Mesodermal cell (in vitro differentiated cells): ENCODE measurements at regions not wholly inside any gene's neighbourhood (a gene's known extent, or its start where the extent isn't known, plus 50 kb on each side); places are given as distances from the start of the nearest gene placed in this dataset.
"Not testable (repeated sequence)": the region's sequence is repeated elsewhere in the genome, so short reads cannot be mapped to it uniquely, and the experiment has no call there.

Experiments used
- H3K27ac ChIP-seq: 2 replicates; pipeline ENCODE4 v1.7.0; 2013; ENCODE audit warnings: mild to moderate bottlenecking, low read depth, low read length, moderate library complexity; ENCODE audit not compliant: severe bottlenecking
- H3K36me3 ChIP-seq: 2 replicates; pipeline ENCODE4 v1.7.1; 2013; ENCODE audit warnings: mild to moderate bottlenecking, low read length, moderate library complexity; ENCODE audit not compliant: control insufficient read depth, insufficient read depth
- H3K4me1 ChIP-seq: one replicate; pipeline ENCODE4 v1.7.1; 2013; ENCODE audit warnings: mild to moderate bottlenecking, low read length; ENCODE audit not compliant: insufficient read depth, control insufficient read depth, poor library complexity, severe bottlenecking
- H3K4me3 ChIP-seq: 2 replicates; pipeline ENCODE4 v1.7.0; 2013; ENCODE audit warnings: low read length, control low read depth, mild to moderate bottlenecking; ENCODE audit not compliant: insufficient read depth, poor library complexity, severe bottlenecking; ENCODE audit errors: extremely low read depth
- H3K9me3 ChIP-seq: 2 replicates; pipeline ENCODE4 v1.7.1; 2013; ENCODE audit warnings: mild to moderate bottlenecking, low read length, moderate library complexity; ENCODE audit not compliant: control insufficient read depth
- WGBS, 2 experiments: methylation state at CpG; one replicate each; pipeline ENCODE4 v1.1.5; 2013; ENCODE audit warnings: missing lambda C conversion rate in 2 of 2; ENCODE audit not compliant: insufficient coverage in 2 of 2; 5-methylcytosine and 5-hydroxymethylcytosine counted together

GRCh38 chr5:174807471-174807870, 83.1 kb downstream of the MSX2 start:
- Histone ChIP-seq H3K36me3 (no peaks in the 10 kb centered on the region), H3K27ac (no peak overlapping the region), H3K4me1 (no peaks in the 10 kb centered on the region), H3K4me3 (no peak overlapping the region), H3K9me3 (peaks cover 7% of the 10 kb centered on the region)
- WGBS, 2 experiments = 100% methylated on average over 3 of the region's 4 CpGs; no CpG with 5 or more reads in 1 of the 2 experiments

- H3K36me3 ChIP-seq = no peaks in the 10 kb centered on the region
- peaks cover 7% of the 10 kb centered on the region for H3K9me3 ChIP-seq
- H3K4me1 ChIP-seq = no peaks in the 10 kb centered on the region
- H3K4me3 ChIP-seq = no peak overlapping the region
- H3K27ac ChIP-seq = no peak overlapping the region
- 81 to 92% methylated on average over 2 to 3 of the region's 5 CpGs for WGBS, 2 experiments
Measured at GRCh38 chr5:174806729-174807128, 82.3 kb downstream of the MSX2 start.

GRCh38 chr5:174801798-174802197, 77.4 kb downstream of the MSX2 start:
- no peak overlapping the region for H3K27ac ChIP-seq
- H3K36me3 ChIP-seq = no peaks in the 10 kb centered on the region
- H3K9me3 ChIP-seq = peaks cover 7% of the 10 kb centered on the region
- H3K4me1 ChIP-seq = peaks cover 18% of the 10 kb centered on the region
- H3K4me3 ChIP-seq = no peak overlapping the region
- WGBS, 2 experiments = no CpG with 5 or more reads among the region's 2 CpGs

GRCh38 chr5:174800435-174800834, 76.1 kb downstream of the MSX2 start:
- H3K27ac ChIP-seq = no peak overlapping the region
- H3K4me3 ChIP-seq = no peak overlapping the region
- H3K4me1 ChIP-seq = peaks cover 18% of the 10 kb centered on the region
- peaks cover 7% of the 10 kb centered on the region for H3K9me3 ChIP-seq
- no peaks in the 10 kb centered on the region for H3K36me3 ChIP-seq

- H3K36me3 ChIP-seq = no peaks in the 10 kb centered on the region
- peak overlapping the region; percentile 55 for H3K27ac ChIP-seq
- H3K4me1 ChIP-seq = peaks cover 28% of the 10 kb centered on the region
- H3K9me3 ChIP-seq = no peaks in the 10 kb centered on the region
- no peak overlapping the region for H3K4me3 ChIP-seq
- 64 to 73% methylated on average over 3 to 7 of the region's 8 CpGs for WGBS, 2 experiments
Measured at GRCh38 chr5:174799121-174799520, 74.7 kb downstream of the MSX2 start.

- Histone ChIP-seq H3K4me1 (peaks cover 31% of the 10 kb centered on the region), H3K27ac (peak overlapping the region; percentile 55), H3K36me3 (no peaks in the 10 kb centered on the region), H3K9me3 (no peaks in the 10 kb centered on the region), H3K4me3 (no peak overlapping the region)
- 97 to 99% methylated on average over 6 to 7 of the region's 7 CpGs for WGBS, 2 experiments
Measured at GRCh38 chr5:174798551-174798951, 74.2 kb downstream of the MSX2 start.

GRCh38 chr5:174796711-174797192, 72.4 kb downstream of the MSX2 start:
- no peak overlapping the region for H3K27ac ChIP-seq
- H3K36me3 ChIP-seq = no peaks in the 10 kb centered on the region
- H3K4me3 ChIP-seq = no peak overlapping the region
- 93 to 99% methylated on average over 5 to 6 of the region's 7 CpGs for WGBS, 2 experiments
- H3K4me1 ChIP-seq = peaks cover 31% of the 10 kb centered on the region
- no peaks in the 10 kb centered on the region for H3K9me3 ChIP-seq

GRCh38 chr5:174794931-174795672, 70.7 kb downstream of the MSX2 start:
- H3K9me3 ChIP-seq = no peaks in the 10 kb centered on the region
- H3K36me3 ChIP-seq = no peaks in the 10 kb centered on the region
- H3K4me1 ChIP-seq = peaks cover 34% of the 10 kb centered on the region
- no peak overlapping the region for H3K4me3 ChIP-seq
- H3K27ac ChIP-seq = no peak overlapping the region
- WGBS, 2 experiments = 40 to 44% methylated on average over 8 to 10 of the region's 11 CpGs

GRCh38 chr5:174793684-174794328, 69.4 kb downstream of the MSX2 start:
- Histone ChIP-seq H3K4me1 (peaks cover 29% of the 10 kb centered on the region), H3K9me3 (no peaks in the 10 kb centered on the region), H3K4me3 (no peak overlapping the region), H3K27ac (no peak overlapping the region), H3K36me3 (no peaks in the 10 kb centered on the region)
- 1 to 7% methylated on average over 14 to 26 of the region's 31 CpGs for WGBS, 2 experiments

- 83 to 87% methylated on average over 6 of the region's 6 CpGs for WGBS, 2 experiments
- peaks cover 22% of the 10 kb centered on the region for H3K4me1 ChIP-seq
- no peak overlapping the region for H3K27ac ChIP-seq
- no peaks in the 10 kb centered on the region for H3K9me3 ChIP-seq
- no peak overlapping the region for H3K4me3 ChIP-seq
- H3K36me3 ChIP-seq = no peaks in the 10 kb centered on the region
Measured at GRCh38 chr5:174793076-174793475, 68.7 kb downstream of the MSX2 start.

GRCh38 chr5:174792265-174792664, 67.9 kb downstream of the MSX2 start:
- H3K4me1 ChIP-seq = peaks cover 16% of the 10 kb centered on the region
- H3K9me3 ChIP-seq, H3K36me3 ChIP-seq, H3K27ac ChIP-seq, H3K4me3 ChIP-seq: not testable (repeated sequence)
- WGBS, 2 experiments = no CpG with 5 or more reads among the region's 1 CpG
